Left ventricle myocardium inferior (tissue), 1 donor: ENCODE measurements at regions not wholly inside any gene's neighbourhood (a gene's known extent, or its start where the extent isn't known, plus 50 kb on each side); places are given as distances from the start of the nearest gene placed in this dataset.

Experiments
- DNase-seq: peaks from one replicate; pipeline ENCODE4 v3.0.0-alpha.2; 2020
- H3K27ac ChIP-seq: fragments of 200-600 bp; replicated peaks from 2 replicates; pipeline ENCODE4 v1.8.0; 2021
- H3K27me3 ChIP-seq: fragments of 200-600 bp; 2 replicates; pipeline ENCODE4 v1.8.0; 2021; ENCODE audit warnings: low read depth
- H3K36me3 ChIP-seq: fragments of 200-600 bp; 2 replicates; pipeline ENCODE4 v1.8.0; 2021
- H3K4me1 ChIP-seq: fragments of 200-600 bp; 2 replicates; pipeline ENCODE4 v1.8.0; 2021
- H3K4me3 ChIP-seq: fragments of 200-600 bp; 2 replicates; pipeline ENCODE4 v1.8.0; 2021; ENCODE audit warnings: mild to moderate bottlenecking, moderate library complexity
- H3K9me3 ChIP-seq: fragments of 200-600 bp; replicated peaks from 2 replicates; pipeline ENCODE4 v1.8.0; 2021
- intact Hi-C: fragments of 100-400 bp; cut with micrococcal nuclease; formaldehyde crosslinking; loops from one replicate; pipeline ENCODE4 v1.11.0; 2022
- TF ChIP-seq, protein P1 (sequence below): fragments of 200-600 bp; IDR thresholded peaks from 2 replicates; pipeline ENCODE4 v1.8.0; 2021; ENCODE audit warnings: antibody characterized with exemption, mild to moderate bottlenecking, borderline replicate concordance
- donor health status: DM: no; HTN: yes; CAD: no; lungs with severe emphysema.

DNA sequence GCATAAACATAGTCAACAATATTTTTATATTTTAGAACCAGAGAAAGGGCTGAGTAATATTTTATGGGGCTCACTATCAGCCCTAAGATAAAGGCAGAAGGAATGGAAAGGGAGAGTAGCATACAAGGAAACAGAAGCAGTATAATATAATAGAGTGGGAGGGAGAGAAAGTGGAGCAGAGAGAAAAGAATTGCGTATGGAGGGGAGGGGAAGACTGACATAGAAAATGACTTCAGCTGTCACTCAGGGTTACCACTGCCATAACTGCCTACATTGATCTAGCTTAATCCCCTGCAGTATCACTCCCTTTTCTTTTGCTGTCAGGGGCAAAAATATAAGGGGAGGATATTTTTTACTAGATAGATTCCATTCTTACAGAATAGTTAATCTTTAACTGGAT, 1133.5 kb upstream of the MAP3K7 start:
- Histone ChIP-seq H3K27me3 (no peaks in the 10 kb centered on the region), H3K27ac (no peak overlapping the region), H3K4me1 (no peaks in the 10 kb centered on the region), H3K4me3 (no peak overlapping the region), H3K36me3 (no peaks in the 10 kb centered on the region), H3K9me3 (peaks cover 5% of the 10 kb centered on the region)
- DNase-seq: no peak
- TF ChIP-seq, protein P1, sequence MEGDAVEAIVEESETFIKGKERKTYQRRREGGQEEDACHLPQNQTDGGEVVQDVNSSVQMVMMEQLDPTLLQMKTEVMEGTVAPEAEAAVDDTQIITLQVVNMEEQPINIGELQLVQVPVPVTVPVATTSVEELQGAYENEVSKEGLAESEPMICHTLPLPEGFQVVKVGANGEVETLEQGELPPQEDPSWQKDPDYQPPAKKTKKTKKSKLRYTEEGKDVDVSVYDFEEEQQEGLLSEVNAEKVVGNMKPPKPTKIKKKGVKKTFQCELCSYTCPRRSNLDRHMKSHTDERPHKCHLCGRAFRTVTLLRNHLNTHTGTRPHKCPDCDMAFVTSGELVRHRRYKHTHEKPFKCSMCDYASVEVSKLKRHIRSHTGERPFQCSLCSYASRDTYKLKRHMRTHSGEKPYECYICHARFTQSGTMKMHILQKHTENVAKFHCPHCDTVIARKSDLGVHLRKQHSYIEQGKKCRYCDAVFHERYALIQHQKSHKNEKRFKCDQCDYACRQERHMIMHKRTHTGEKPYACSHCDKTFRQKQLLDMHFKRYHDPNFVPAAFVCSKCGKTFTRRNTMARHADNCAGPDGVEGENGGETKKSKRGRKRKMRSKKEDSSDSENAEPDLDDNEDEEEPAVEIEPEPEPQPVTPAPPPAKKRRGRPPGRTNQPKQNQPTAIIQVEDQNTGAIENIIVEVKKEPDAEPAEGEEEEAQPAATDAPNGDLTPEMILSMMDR: no peak
- intact Hi-C loops: no loop called here

DNA sequence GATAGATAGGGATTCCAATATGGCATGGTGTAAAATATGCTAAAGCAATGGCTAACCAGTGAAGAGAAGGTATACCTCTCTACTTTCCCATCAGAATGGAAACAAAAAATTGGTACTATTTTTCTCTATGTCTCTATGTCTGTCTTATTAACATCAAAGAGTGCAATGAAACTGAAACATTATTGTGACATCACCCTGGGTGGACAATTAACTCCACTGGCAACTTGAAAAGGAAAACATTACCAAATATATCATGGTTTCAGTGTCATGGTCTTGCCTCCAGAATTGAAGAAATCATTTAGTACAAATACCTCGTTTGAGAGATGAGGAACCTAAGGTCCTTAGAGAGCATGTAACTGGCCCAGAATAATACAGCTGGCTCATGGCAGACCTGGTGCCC, 1132.5 kb upstream of the MAP3K7 start:
- H3K9me3 ChIP-seq: no peaks in the 10 kb centered on the region
- intact Hi-C loops: no loop called here
- DNase-seq: no peak
- H3K4me3 ChIP-seq: no peak overlapping the region
- no peak overlapping the region for H3K27ac ChIP-seq
- no peaks in the 10 kb centered on the region for H3K4me1 ChIP-seq
- TF ChIP-seq, protein P1: no peak
- H3K36me3 ChIP-seq: no peaks in the 10 kb centered on the region
- H3K27me3 ChIP-seq: no peaks in the 10 kb centered on the region

DNA sequence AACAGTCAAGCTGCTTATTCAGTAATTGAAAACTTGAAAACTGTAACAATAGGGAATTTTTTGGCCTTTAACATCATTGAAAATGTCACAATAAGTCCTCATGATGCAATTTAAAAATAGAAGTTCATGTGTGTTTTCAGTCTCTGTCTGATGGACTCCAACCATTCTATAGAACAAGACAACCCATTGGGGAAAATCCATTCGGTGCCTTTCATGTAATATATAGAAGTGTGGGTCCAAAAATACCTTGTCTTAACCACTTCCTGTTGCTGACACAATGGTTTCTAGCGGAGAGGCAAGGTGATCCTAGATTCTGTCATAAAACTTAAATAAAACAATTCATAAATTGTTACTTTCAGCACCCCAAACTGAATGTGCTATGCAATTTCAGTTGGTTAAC, 1131.3 kb upstream of the MAP3K7 start:
- no peaks in the 10 kb centered on the region for H3K4me1 ChIP-seq
- no peaks in the 10 kb centered on the region for H3K9me3 ChIP-seq
- no peaks in the 10 kb centered on the region for H3K27me3 ChIP-seq
- no peak overlapping the region for H3K27ac ChIP-seq
- H3K4me3 ChIP-seq: no peak overlapping the region
- no peak for DNase-seq
- TF ChIP-seq, protein P1: no peak
- no peaks in the 10 kb centered on the region for H3K36me3 ChIP-seq
- intact Hi-C loops: no loop called here

DNA sequence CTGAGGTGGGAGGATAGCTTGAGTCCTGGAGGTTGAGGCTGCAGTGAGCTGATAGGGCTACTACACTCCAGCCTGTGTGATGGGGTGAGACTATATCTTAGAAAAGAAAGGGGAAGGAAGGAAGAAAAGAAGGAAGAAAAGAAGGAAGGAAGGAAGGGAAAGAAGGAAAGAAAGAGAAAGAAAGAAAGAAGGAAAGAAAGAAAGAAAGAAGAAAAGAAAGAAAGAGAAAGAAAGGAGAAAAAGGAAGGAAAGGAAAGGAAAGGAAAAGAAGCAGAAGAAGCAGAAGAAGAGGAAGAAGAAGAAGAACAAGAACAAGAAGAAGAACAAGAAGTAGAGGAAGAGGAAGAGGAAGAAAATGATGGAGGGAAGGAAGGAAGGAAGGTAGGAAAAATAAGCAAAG, 1130.2 kb upstream of the MAP3K7 start:
- Histone ChIP-seq H3K4me1 (no peaks in the 10 kb centered on the region), H3K9me3 (no peaks in the 10 kb centered on the region), H3K27me3 (no peaks in the 10 kb centered on the region), H3K27ac (no peak overlapping the region), H3K4me3 (no peak overlapping the region), H3K36me3 (no peaks in the 10 kb centered on the region)
- TF ChIP-seq, protein P1: no peak
- intact Hi-C loops: no loop called here
- no peak for DNase-seq

DNA sequence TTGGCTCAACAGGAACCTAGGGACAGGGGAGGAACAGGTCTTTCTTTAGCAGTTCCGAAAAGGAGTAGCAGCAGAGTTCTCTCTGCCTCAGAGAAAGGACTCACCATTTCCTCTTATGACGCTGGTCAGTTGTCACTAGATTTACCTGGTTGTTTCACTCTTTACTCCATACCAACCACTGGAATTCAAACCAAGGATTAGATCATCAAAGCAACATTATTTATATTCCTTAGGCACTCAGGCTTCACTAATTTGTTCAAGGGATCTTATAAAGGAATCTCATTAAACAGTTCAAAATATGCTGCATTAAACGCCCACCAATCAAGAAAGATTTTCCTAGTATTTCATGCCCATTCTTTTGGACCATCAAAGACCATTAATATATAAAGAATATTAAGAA, 1129.5 kb upstream of the MAP3K7 start:
- Histone ChIP-seq H3K27me3 (no peaks in the 10 kb centered on the region), H3K27ac (no peak overlapping the region), H3K4me1 (no peaks in the 10 kb centered on the region), H3K9me3 (no peaks in the 10 kb centered on the region), H3K4me3 (no peak overlapping the region), H3K36me3 (no peaks in the 10 kb centered on the region)
- intact Hi-C loops: no loop called here
- TF ChIP-seq, protein P1: no peak
- no peak for DNase-seq
